Neural progenitor cell (in vitro differentiated cells): ENCODE measurements at regions not wholly inside any gene's neighbourhood (a gene's known extent, or its start where the extent isn't known, plus 50 kb on each side); places are given as distances from the start of the nearest gene placed in this dataset.
"Not testable (repeated sequence)": the region's sequence is repeated elsewhere in the genome, so short reads cannot be mapped to it uniquely, and the experiment has no call there.

Experiments
- EZH2 ChIP-seq: fragments of 200-600 bp; sonication (generic); IDR thresholded peaks from 2 replicates; pipeline ENCODE4 v1.6.1; 2017; ENCODE audit warnings: antibody characterized with exemption, mild to moderate bottlenecking, moderate library complexity
- TF ChIP-seq, protein P1 (sequence below): fragments of 200-600 bp; sonication (generic); IDR thresholded peaks from 2 replicates; pipeline ENCODE4 v1.5.1; 2017; ENCODE audit warnings: antibody characterized with exemption, mild to moderate bottlenecking

DNA sequence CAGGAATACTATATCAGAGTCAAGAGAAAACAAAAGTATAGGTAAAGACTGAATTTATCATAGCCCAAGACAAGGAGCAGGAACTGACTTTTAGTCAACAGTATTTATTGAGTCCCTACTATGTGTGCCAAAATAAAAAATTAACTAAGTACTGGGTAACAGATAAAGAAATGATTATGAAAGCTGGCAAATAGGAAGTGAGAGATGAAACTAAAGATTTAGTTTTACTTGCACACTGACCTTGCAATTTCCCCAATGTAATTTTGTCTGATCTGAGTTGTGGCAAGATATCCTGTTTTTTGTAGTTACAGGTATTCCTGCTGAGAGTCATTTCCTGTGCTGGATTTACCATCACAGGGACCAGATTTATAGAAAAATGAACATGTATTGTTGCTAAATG lies 518.9 kb upstream of the TGIF2LX start:
- TF ChIP-seq, protein P1, sequence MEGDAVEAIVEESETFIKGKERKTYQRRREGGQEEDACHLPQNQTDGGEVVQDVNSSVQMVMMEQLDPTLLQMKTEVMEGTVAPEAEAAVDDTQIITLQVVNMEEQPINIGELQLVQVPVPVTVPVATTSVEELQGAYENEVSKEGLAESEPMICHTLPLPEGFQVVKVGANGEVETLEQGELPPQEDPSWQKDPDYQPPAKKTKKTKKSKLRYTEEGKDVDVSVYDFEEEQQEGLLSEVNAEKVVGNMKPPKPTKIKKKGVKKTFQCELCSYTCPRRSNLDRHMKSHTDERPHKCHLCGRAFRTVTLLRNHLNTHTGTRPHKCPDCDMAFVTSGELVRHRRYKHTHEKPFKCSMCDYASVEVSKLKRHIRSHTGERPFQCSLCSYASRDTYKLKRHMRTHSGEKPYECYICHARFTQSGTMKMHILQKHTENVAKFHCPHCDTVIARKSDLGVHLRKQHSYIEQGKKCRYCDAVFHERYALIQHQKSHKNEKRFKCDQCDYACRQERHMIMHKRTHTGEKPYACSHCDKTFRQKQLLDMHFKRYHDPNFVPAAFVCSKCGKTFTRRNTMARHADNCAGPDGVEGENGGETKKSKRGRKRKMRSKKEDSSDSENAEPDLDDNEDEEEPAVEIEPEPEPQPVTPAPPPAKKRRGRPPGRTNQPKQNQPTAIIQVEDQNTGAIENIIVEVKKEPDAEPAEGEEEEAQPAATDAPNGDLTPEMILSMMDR = not testable (repeated sequence)
- TF ChIP-seq EZH2 = not testable (repeated sequence)
